GM12878 (cell line): ENCODE measurements at regions not wholly inside any gene's neighbourhood (a gene's known extent, or its start where the extent isn't known, plus 50 kb on each side); places are given as distances from the start of the nearest gene placed in this dataset.

Source experiments
- CREB1 ChIP-seq: IDR thresholded peaks from 2 replicates; pipeline ENCODE4 v1.6.1; 2012; ENCODE audit warnings: low read depth, mild to moderate bottlenecking, inconsistent platforms
- CTCF ChIP-seq, 3 experiments: IDR thresholded peaks in 2 of 3; conservative IDR thresholded peaks in 1 of 3; 2 replicates each; pipeline ENCODE4 v1.5.1; 2011; ENCODE audit warnings: low read depth in 3 of 3, low read length in 3 of 3, mild to moderate bottlenecking in 3 of 3, control low read depth in 2 of 3, moderate library complexity in 2 of 3, inconsistent platforms in 1 of 3, mixed read lengths in 1 of 3; ENCODE audit not compliant: control insufficient read depth in 2 of 3, insufficient read depth in 1 of 3; ENCODE audit errors: extremely low read depth in 1 of 3
- EZH2 ChIP-seq: IDR thresholded peaks from 2 replicates; pipeline ENCODE4 v1.6.1; 2012; ENCODE audit warnings: low read depth, mild to moderate bottlenecking, control low read depth, inconsistent platforms, low read length, borderline replicate concordance; ENCODE audit not compliant: control insufficient read depth
- FOS ChIP-seq: IDR thresholded peaks from 3 replicates; pipeline ENCODE4 v1.6.1; 2011; ENCODE audit warnings: borderline replicate concordance; ENCODE audit not compliant: insufficient read length; ENCODE audit errors: extremely low read depth
- FOXM1 ChIP-seq: IDR thresholded peaks from 2 replicates; pipeline ENCODE4 v1.6.1; 2012; ENCODE audit warnings: low read depth, mild to moderate bottlenecking, inconsistent platforms, low read length, moderate library complexity
- NR2F1 ChIP-seq: fragments of 450-650 bp; conservative IDR thresholded peaks from 2 replicates; pipeline ENCODE4 v1.6.1; 2017; ENCODE audit warnings: mild to moderate bottlenecking
- POLR2AphosphoS2 ChIP-seq: IDR thresholded peaks from 2 replicates; pipeline ENCODE4 v1.6.1; 2011; ENCODE audit warnings: low read depth, mild to moderate bottlenecking, low read length, improper control_type of control experiment, moderate library complexity
- SIN3A ChIP-seq: IDR thresholded peaks from 2 replicates; pipeline ENCODE4 v1.6.1; 2012; ENCODE audit warnings: low read depth, low read length, improper control_type of control experiment
- TCF3 ChIP-seq: IDR thresholded peaks from 2 replicates; pipeline ENCODE4 v1.6.1; 2012; ENCODE audit warnings: low read depth, mild to moderate bottlenecking, low read length, borderline replicate concordance; ENCODE audit not compliant: insufficient read depth
- WRNIP1 ChIP-seq: IDR thresholded peaks from 2 replicates; pipeline ENCODE4 v1.6.1; 2011; ENCODE audit warnings: low read depth, low read length, improper control_type of control experiment, borderline replicate concordance
- ZBTB11 ChIP-seq: fragments of 450-650 bp; formaldehyde crosslinking; IDR thresholded peaks from 2 replicates; pipeline ENCODE4 v1.5.0; 2022; ENCODE audit warnings: mild to moderate bottlenecking, missing genetic modification characterization
- ZSCAN29 ChIP-seq: fragments of 450-650 bp; IDR thresholded peaks from 2 replicates; pipeline ENCODE4 v1.6.1; 2017; ENCODE audit warnings: mild to moderate bottlenecking, moderate library complexity

GRCh38 chr1:234838182-234838581, 228.2 kb upstream of the IRF2BP2 start:
- TF ChIP-seq ZSCAN29 (no peak), CTCF (IDR thresholded peaks at IDR 0.05 in 2 of 3, conservative IDR thresholded peaks at IDR 0.05 in 1 of 3; ENCODE audit: control insufficient read depth in 2 of 3, extremely low read depth in 1 of 3, insufficient read depth in 1 of 3, low read depth in 3 of 3, low read length in 3 of 3) (no peak), TCF3 (no peak), ZBTB11 (CRISPR knock-in tag) (no peak), WRNIP1 (no peak), SIN3A (no peak), EZH2 (no peak), NR2F1 (no peak), CREB1 (no peak), FOXM1 (no peak), FOS (no peak), POLR2AphosphoS2 (no peak)
